SK-N-SH (cell line): ENCODE measurements at regions not wholly inside any gene's neighbourhood (a gene's known extent, or its start where the extent isn't known, plus 50 kb on each side); places are given as distances from the start of the nearest gene placed in this dataset.

ENCODE experiments used
- CTCF ChIA-PET: fragments of 300-600, 350-600 bp; formaldehyde crosslinking; extraction: SDS; loops from one replicate; lab custom pipeline; 2021; lab: Yijun Ruan, JAX
- POLR2A ChIA-PET: fragments of 350-600 bp; sonication (Branson Sonifier 250); formaldehyde crosslinking; extraction: SDS; loops from one replicate; lab custom pipeline; 2020; ENCODE audit warnings: antibody characterized with exemption, inconsistent platforms; lab: Yijun Ruan, JAX
- DNase-seq: peaks from one replicate; pipeline ENCODE4 v3.0.0; 2012
- H2AFZ ChIP-seq: fragments of 200-600 bp; sonication (generic); 2 replicates; pipeline ENCODE4 v1.8.1; 2016; ENCODE audit warnings: antibody characterized with exemption, mild to moderate bottlenecking, low read depth
- H3F3A ChIP-seq: fragments of 200-600 bp; sonication (generic); replicated peaks from 2 replicates; pipeline ENCODE3; 2016; ENCODE audit warnings: antibody characterized with exemption, mild to moderate bottlenecking; ENCODE audit not compliant: insufficient read depth
- H3K27ac ChIP-seq, 2 experiments: fragments of 200-500 bp in 1 of 2; fragments of 200-600 bp in 1 of 2; sonication (Bioruptor generic) in 1 of 2; sonication (generic), shearing (Covaris generic) in 1 of 2; 2 replicates each; pipeline versions ENCODE4 v1.5.1 to v1.6.1; 2014 to 2016; ENCODE audit warnings: low read depth in 2 of 2, inconsistent platforms in 1 of 2, low read length in 1 of 2, mild to moderate bottlenecking in 1 of 2, mixed read lengths in 1 of 2
- H3K27me3 ChIP-seq: fragments of 200-600 bp; sonication (generic), shearing (Covaris generic); 2 replicates; pipeline ENCODE4 v1.6.1; 2016; ENCODE audit warnings: mixed run types; ENCODE audit not compliant: insufficient read depth
- H3K36me3 ChIP-seq, 2 experiments: fragments of 200-500 bp in 1 of 2; fragments of 200-600 bp in 1 of 2; sonication (Bioruptor generic) in 1 of 2; sonication (generic) in 1 of 2; replicated peaks in 1 of 2; 2 replicates each; pipeline versions ENCODE3 to v1.5.1; 2014 to 2016; ENCODE audit warnings: low read length in 1 of 2, mild to moderate bottlenecking in 1 of 2; ENCODE audit not compliant: insufficient read depth in 2 of 2, control insufficient read depth in 1 of 2
- H3K4me1 ChIP-seq, 2 experiments: fragments of 200-500 bp in 1 of 2; fragments of 200-600 bp in 1 of 2; sonication (Bioruptor generic) in 1 of 2; sonication (generic), shearing (Covaris generic) in 1 of 2; 2 replicates each; pipeline versions ENCODE4 v1.5.1 to v1.6.1; 2014 to 2016; ENCODE audit warnings: low read depth in 1 of 2, low read length in 1 of 2, mixed run types in 1 of 2; ENCODE audit not compliant: insufficient read depth in 2 of 2, control insufficient read depth in 1 of 2
- H3K4me2 ChIP-seq: fragments of 200-600 bp; sonication (generic), shearing (Covaris generic); 2 replicates; pipeline ENCODE4 v1.6.1; 2017; ENCODE audit warnings: mixed run types
- H3K4me3 ChIP-seq, 2 experiments: fragments of 200-500 bp in 1 of 2; fragments of 200-600 bp in 1 of 2; sonication (Bioruptor generic) in 1 of 2; sonication (generic), shearing (Covaris generic) in 1 of 2; 2 replicates each; pipeline versions ENCODE4 v1.5.1 to v1.8.1; 2014 to 2016; ENCODE audit warnings: low read depth in 2 of 2, inconsistent platforms in 1 of 2, low read length in 1 of 2, mild to moderate bottlenecking in 1 of 2, mixed read lengths in 1 of 2, moderate library complexity in 1 of 2
- H3K79me2 ChIP-seq: fragments of 200-600 bp; sonication (generic); 2 replicates; pipeline ENCODE4 v1.8.1; 2017; ENCODE audit warnings: mild to moderate bottlenecking; ENCODE audit not compliant: insufficient read depth
- H3K9ac ChIP-seq: fragments of 200-600 bp; sonication (generic); 2 replicates; pipeline ENCODE4 v1.6.1; 2017; ENCODE audit warnings: mixed run types
- H3K9me2 ChIP-seq: fragments of 200-600 bp; sonication (generic); 2 replicates; pipeline ENCODE4 v1.6.1; 2017; ENCODE audit warnings: mixed run types
- H3K9me3 ChIP-seq: fragments of 200-600 bp; sonication (generic); 2 replicates; pipeline ENCODE4 v1.6.1; 2017; ENCODE audit warnings: mixed run types, mild to moderate bottlenecking, moderate library complexity
- H4K20me1 ChIP-seq: fragments of 200-600 bp; sonication (generic); 2 replicates; pipeline ENCODE4 v1.6.1; 2017; ENCODE audit warnings: mild to moderate bottlenecking, mixed run types; ENCODE audit not compliant: insufficient read depth
- CHD2 ChIP-seq: fragments of 150-350 bp; IDR thresholded peaks from 2 replicates; pipeline ENCODE4 v1.6.1; 2018; ENCODE audit warnings: low read length; ENCODE audit not compliant: partially characterized antibody
- CTCF ChIP-seq: fragments of 200-600 bp; sonication (generic); IDR thresholded peaks from 2 replicates; pipeline ENCODE4 v1.6.1; 2017; ENCODE audit warnings: antibody characterized with exemption, mild to moderate bottlenecking, moderate library complexity
- ELF1 ChIP-seq: IDR thresholded peaks from 2 replicates; pipeline ENCODE4 v1.4.0; 2012
- EP300 ChIP-seq, 2 experiments: IDR thresholded peaks; 2 replicates each; pipeline versions ENCODE4 v1.4.0 to v1.6.1; 2012; ENCODE audit warnings: borderline replicate concordance in 1 of 2, low read depth in 1 of 2, low read length in 1 of 2
- FOSL2 ChIP-seq: IDR thresholded peaks from 2 replicates; pipeline ENCODE4 v1.4.0; 2012; ENCODE audit warnings: low read depth, mild to moderate bottlenecking, moderate library complexity, borderline replicate concordance
- FOXM1 ChIP-seq: IDR thresholded peaks from 2 replicates; pipeline ENCODE4 v1.4.0; 2012; ENCODE audit warnings: low read depth, mild to moderate bottlenecking
- GATA2 ChIP-seq: sonication (generic); formaldehyde crosslinking; IDR thresholded peaks from 2 replicates; pipeline ENCODE4 v1.5.0; 2020; ENCODE audit warnings: mild to moderate bottlenecking, missing genetic modification reagents
- MXI1 ChIP-seq: IDR thresholded peaks from 2 replicates; pipeline ENCODE4 v1.6.1; 2012; ENCODE audit warnings: mild to moderate bottlenecking, low read depth, low read length, improper control_type of control experiment
- NFIC ChIP-seq: IDR thresholded peaks from 2 replicates; pipeline ENCODE4 v1.4.0; 2012; ENCODE audit warnings: borderline replicate concordance
- PBX3 ChIP-seq: IDR thresholded peaks from 2 replicates; pipeline ENCODE4; 2012
- RAD21 ChIP-seq: IDR thresholded peaks from 2 replicates; pipeline ENCODE4 v1.6.1; 2012; ENCODE audit warnings: mild to moderate bottlenecking, low read length
- RCOR1 ChIP-seq: fragments of 150-350 bp; IDR thresholded peaks from 2 replicates; pipeline ENCODE4 v1.6.1; 2017; ENCODE audit warnings: antibody characterized with exemption, low read length
- RFX5 ChIP-seq: IDR thresholded peaks from 2 replicates; pipeline ENCODE4 v1.6.1; 2012; ENCODE audit warnings: mild to moderate bottlenecking, improper control_type of control experiment, low read length
- ZBTB33 ChIP-seq: IDR thresholded peaks from 2 replicates; pipeline ENCODE4 v1.4.0; 2012; ENCODE audit warnings: low read depth, borderline replicate concordance
- WGBS: methylation state at CpG from one replicate; pipeline ENCODE4 v1.1.6; 2017; ENCODE audit warnings: low lambda C conversion rate; 5-methylcytosine and 5-hydroxymethylcytosine counted together
- TF ChIP-seq, protein P1 (sequence below): IDR thresholded peaks from 2 replicates; pipeline ENCODE4 v1.6.1; 2012; ENCODE audit warnings: mild to moderate bottlenecking, low read depth, low read length, moderate library complexity
- TF ChIP-seq, protein P2 (sequence below): IDR thresholded peaks from 2 replicates; pipeline ENCODE4 v1.4.0; 2012; ENCODE audit warnings: low read depth

DNA sequence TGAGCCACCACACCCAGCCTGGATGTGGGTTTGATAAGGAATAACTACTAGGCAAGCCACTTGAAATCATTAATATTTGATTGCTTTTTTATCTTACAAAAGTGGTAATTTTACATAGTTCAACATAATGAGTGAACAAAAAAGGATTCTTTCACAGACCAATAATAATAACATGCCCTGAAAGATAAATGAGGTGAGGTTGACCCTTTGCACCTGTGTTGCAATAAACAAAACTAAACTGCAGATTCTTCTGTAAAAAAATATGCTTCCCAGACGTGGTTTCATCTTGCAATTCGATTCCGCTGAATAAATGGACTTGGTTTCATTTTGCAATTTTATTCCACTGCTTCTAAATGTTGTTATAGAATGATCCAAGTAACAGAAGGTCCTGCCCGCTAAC is 1514.9 kb upstream of the TMEM132C start:
- Histone ChIP-seq H3K4me1 (no peaks in the 10 kb centered on the region), H3K4me2 (no peak overlapping the region), H3K79me2 (no peaks in the 10 kb centered on the region), H4K20me1 (no peaks in the 10 kb centered on the region), H3F3A (no peaks in the 10 kb centered on the region), H3K36me3 (no peaks in the 10 kb centered on the region), H3K27me3 (no peaks in the 10 kb centered on the region), H3K9ac (no peak overlapping the region), H3K27ac (no peak overlapping the region), H3K9me3 (no peaks in the 10 kb centered on the region), H3K4me3 (no peak overlapping the region), H2AFZ (no peak overlapping the region), H3K9me2 (no peaks in the 10 kb centered on the region)
- WGBS: 47% methylated on average over 4 of the region's 4 CpGs
- TF ChIP-seq NFIC (no peak), FOSL2 (no peak), CHD2 (no peak), RAD21 (no peak), ZBTB33 (no peak), EP300 (IDR thresholded peaks at IDR 0.05; ENCODE audit: borderline replicate concordance in 1 of 2, low read depth in 1 of 2, low read length in 1 of 2) (no peak), MXI1 (no peak), CTCF (no peak), GATA2 (no peak), PBX3 (no peak), RCOR1 (no peak), FOXM1 (no peak), RFX5 (no peak), ELF1 (no peak)
- TF ChIP-seq, protein P1, sequence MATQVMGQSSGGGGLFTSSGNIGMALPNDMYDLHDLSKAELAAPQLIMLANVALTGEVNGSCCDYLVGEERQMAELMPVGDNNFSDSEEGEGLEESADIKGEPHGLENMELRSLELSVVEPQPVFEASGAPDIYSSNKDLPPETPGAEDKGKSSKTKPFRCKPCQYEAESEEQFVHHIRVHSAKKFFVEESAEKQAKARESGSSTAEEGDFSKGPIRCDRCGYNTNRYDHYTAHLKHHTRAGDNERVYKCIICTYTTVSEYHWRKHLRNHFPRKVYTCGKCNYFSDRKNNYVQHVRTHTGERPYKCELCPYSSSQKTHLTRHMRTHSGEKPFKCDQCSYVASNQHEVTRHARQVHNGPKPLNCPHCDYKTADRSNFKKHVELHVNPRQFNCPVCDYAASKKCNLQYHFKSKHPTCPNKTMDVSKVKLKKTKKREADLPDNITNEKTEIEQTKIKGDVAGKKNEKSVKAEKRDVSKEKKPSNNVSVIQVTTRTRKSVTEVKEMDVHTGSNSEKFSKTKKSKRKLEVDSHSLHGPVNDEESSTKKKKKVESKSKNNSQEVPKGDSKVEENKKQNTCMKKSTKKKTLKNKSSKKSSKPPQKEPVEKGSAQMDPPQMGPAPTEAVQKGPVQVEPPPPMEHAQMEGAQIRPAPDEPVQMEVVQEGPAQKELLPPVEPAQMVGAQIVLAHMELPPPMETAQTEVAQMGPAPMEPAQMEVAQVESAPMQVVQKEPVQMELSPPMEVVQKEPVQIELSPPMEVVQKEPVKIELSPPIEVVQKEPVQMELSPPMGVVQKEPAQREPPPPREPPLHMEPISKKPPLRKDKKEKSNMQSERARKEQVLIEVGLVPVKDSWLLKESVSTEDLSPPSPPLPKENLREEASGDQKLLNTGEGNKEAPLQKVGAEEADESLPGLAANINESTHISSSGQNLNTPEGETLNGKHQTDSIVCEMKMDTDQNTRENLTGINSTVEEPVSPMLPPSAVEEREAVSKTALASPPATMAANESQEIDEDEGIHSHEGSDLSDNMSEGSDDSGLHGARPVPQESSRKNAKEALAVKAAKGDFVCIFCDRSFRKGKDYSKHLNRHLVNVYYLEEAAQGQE: no peak
- TF ChIP-seq, protein P2, sequence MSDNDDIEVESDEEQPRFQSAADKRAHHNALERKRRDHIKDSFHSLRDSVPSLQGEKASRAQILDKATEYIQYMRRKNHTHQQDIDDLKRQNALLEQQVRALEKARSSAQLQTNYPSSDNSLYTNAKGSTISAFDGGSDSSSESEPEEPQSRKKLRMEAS: no peak
- ChIA-PET CTCF (no interaction called here), POLR2A (no interaction called here)
- no peak for DNase-seq
